ENCODE measurements at regions not wholly inside any gene's neighbourhood (a gene's known extent, or its start where the extent isn't known, plus 50 kb on each side); places are given as distances from the start of the nearest gene placed in this dataset.

- no peak for TF ChIP-seq CTCF (IDR thresholded peaks at IDR 0.05; ENCODE audit: control extremely low read depth, extremely low read depth, low read depth, missing control alignments)
- ChIA-PET CTCF (no interaction called here), POLR2A (no interaction called here)
- no peak for DNase-seq (ENCODE audit: extremely low spot score)
These were observed 130.2 kb upstream of the PSMD7 start for GRCh38 chr16:74166456-74166855.

GRCh38 chr16:74165566-74166080 lies 131.0 kb upstream of the PSMD7 start:
- no peak for TF ChIP-seq CTCF (IDR thresholded peaks at IDR 0.05; ENCODE audit: control extremely low read depth, extremely low read depth, low read depth, missing control alignments)
- POLR2A ChIA-PET: no interaction called here
- DNase-seq (ENCODE audit: extremely low spot score): no peak
- CTCF ChIA-PET: no interaction called here

GRCh38 chr16:74160759-74161158 lies 135.9 kb upstream of the PSMD7 start:
- no peak for TF ChIP-seq CTCF (IDR thresholded peaks at IDR 0.05; ENCODE audit: control extremely low read depth, extremely low read depth, low read depth, missing control alignments)
- CTCF ChIA-PET: no interaction called here
- no peak for DNase-seq (ENCODE audit: extremely low spot score)
- POLR2A ChIA-PET: no interaction called here

- TF ChIP-seq CTCF (IDR thresholded peaks at IDR 0.05; ENCODE audit: control extremely low read depth, extremely low read depth, low read depth, missing control alignments): no peak
- ChIA-PET CTCF (interaction anchor here (1.1 kb wide), 1 partner anchor 10 kb away, joined by 6 read pairs; no protein-coding TSS in a partner anchor), POLR2A (no interaction called here)
- DNase-seq (ENCODE audit: extremely low spot score): no peak
These were observed 142.8 kb upstream of the PSMD7 start for GRCh38 chr16:74153773-74154172.

GRCh38 chr16:74146643-74147042 lies 150.0 kb upstream of the PSMD7 start:
- ChIA-PET POLR2A (no interaction called here), CTCF (interaction anchor here (1.5 kb wide), 1 partner anchor 18 kb away, joined by 4 read pairs; no protein-coding TSS in a partner anchor)
- DNase-seq (ENCODE audit: extremely low spot score): no peak
- TF ChIP-seq CTCF (IDR thresholded peaks at IDR 0.05; ENCODE audit: control extremely low read depth, extremely low read depth, low read depth, missing control alignments): no peak

GRCh38 chr16:74143171-74143570 lies 153.4 kb upstream of the PSMD7 start:
- CTCF ChIA-PET: interaction anchor here (1.2 kb wide), 1 partner anchor 13 kb away, joined by 3 read pairs; no protein-coding TSS in a partner anchor
- no peak for TF ChIP-seq CTCF (IDR thresholded peaks at IDR 0.05; ENCODE audit: control extremely low read depth, extremely low read depth, low read depth, missing control alignments)

GRCh38 chr16:74141015-74141414 lies 155.6 kb upstream of the PSMD7 start:
- DNase-seq (ENCODE audit: extremely low spot score): no peak
- POLR2A ChIA-PET: no interaction called here
- TF ChIP-seq CTCF (IDR thresholded peaks at IDR 0.05; ENCODE audit: control extremely low read depth, extremely low read depth, low read depth, missing control alignments): no peak
- CTCF ChIA-PET: no interaction called here

More at GRCh38 chr16:74143171-74143570, 153.4 kb upstream of the PSMD7 start:
- POLR2A ChIA-PET: no interaction called here
- no peak for DNase-seq (ENCODE audit: extremely low spot score)

All from GM10248 (cell line).